GM06990 (cell line): ENCODE measurements at regions not wholly inside any gene's neighbourhood (a gene's known extent, or its start where the extent isn't known, plus 50 kb on each side); places are given as distances from the start of the nearest gene placed in this dataset.
"Not testable (repeated sequence)": the region's sequence is repeated elsewhere in the genome, so short reads cannot be mapped to it uniquely, and the experiment has no call there.

Experiments
- DNase-seq: peaks from one replicate; pipeline ENCODE4 v3.0.0-alpha.2; 2011; ENCODE audit not compliant: insufficient read length; ENCODE audit errors: extremely low read depth
- H3K27me3 ChIP-seq: replicated peaks from 2 replicates; pipeline ENCODE4 v1.6.0; 2011; ENCODE audit warnings: low read length; ENCODE audit not compliant: control insufficient read depth, insufficient read depth
- H3K36me3 ChIP-seq: 2 replicates; pipeline ENCODE4 v1.5.1; 2011; ENCODE audit warnings: low read length; ENCODE audit not compliant: control insufficient read depth, insufficient read depth
- H3K4me3 ChIP-seq: replicated peaks from 2 replicates; pipeline ENCODE4 v1.5.1; 2011; ENCODE audit warnings: low read depth, mild to moderate bottlenecking, control low read depth, low read length
- TF ChIP-seq, protein P1 (sequence below): IDR thresholded peaks from 2 replicates; pipeline ENCODE4 v1.5.1; 2011; ENCODE audit warnings: low read length, control low read depth, mild to moderate bottlenecking, inconsistent platforms; ENCODE audit not compliant: insufficient read depth, poor library complexity, severe bottlenecking

DNA sequence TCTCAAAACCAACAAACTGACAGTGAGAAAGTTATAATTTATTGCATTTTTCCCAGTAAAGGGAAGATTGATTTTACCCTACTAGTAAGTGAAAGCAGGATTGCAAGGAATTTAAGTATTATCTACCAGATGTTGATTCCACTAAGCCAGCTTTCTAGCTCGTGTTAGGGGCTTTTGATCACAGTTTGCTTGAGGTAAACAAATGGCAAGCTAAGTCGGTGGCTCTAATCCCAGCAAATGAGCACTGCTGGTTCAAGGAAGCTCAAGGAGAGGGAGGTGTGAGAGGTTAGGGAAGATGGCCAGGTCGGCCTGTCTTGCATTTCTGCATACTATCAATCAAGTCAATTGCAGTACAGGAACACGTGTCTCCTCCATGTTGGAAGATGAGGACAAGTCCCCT, 448.7 kb upstream of the POM121L12 start:
- TF ChIP-seq, protein P1, sequence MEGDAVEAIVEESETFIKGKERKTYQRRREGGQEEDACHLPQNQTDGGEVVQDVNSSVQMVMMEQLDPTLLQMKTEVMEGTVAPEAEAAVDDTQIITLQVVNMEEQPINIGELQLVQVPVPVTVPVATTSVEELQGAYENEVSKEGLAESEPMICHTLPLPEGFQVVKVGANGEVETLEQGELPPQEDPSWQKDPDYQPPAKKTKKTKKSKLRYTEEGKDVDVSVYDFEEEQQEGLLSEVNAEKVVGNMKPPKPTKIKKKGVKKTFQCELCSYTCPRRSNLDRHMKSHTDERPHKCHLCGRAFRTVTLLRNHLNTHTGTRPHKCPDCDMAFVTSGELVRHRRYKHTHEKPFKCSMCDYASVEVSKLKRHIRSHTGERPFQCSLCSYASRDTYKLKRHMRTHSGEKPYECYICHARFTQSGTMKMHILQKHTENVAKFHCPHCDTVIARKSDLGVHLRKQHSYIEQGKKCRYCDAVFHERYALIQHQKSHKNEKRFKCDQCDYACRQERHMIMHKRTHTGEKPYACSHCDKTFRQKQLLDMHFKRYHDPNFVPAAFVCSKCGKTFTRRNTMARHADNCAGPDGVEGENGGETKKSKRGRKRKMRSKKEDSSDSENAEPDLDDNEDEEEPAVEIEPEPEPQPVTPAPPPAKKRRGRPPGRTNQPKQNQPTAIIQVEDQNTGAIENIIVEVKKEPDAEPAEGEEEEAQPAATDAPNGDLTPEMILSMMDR: no peak
- DNase-seq: no peak
- no peaks in the 10 kb centered on the region for H3K36me3 ChIP-seq
- H3K27me3 ChIP-seq: no peaks in the 10 kb centered on the region
- no peak overlapping the region for H3K4me3 ChIP-seq

DNA sequence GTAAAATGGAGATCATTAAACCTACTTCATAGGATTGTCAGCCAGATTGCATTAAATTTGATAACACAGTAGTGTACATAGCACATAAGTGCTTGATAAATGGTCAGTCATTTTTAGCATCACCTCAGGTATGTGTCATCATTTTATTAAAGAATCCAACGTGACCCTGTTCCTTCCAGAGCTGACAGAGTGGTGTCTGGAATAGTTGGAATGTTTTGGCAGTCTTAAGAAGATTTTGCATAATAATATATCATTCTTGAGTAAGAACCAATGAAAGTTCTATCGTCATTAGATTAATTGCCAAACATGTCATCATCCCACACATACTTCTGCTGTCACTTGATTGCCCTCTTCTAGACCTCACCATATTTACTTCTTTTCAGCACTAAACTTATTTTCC, 451.4 kb upstream of the POM121L12 start:
- no peak for DNase-seq
- H3K36me3 ChIP-seq: no peaks in the 10 kb centered on the region
- TF ChIP-seq, protein P1: no peak

DNA sequence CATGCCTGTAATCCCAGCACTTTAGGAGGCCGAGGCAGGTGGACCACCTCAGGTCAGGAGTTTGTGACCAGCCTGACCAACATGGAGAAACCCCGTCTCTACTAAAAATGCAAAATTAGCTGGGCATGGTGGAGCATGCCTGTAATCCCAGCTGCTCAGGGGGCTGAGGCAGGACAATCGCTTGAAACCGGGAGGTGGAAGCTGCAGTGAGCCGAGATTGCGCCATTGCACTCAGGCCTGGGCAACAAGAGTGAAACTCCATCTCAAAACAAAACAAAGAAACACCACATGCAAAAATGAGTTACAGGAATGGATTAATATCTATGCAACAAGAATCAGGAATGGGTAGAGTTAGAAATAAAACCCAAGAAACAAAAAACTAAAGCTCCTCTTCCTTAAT, 462.3 kb upstream of the POM121L12 start:
- not testable (repeated sequence) for DNase-seq, H3K27me3 ChIP-seq

More for the DNA sequence above, 451.4 kb upstream of the POM121L12 start:
- Histone ChIP-seq H3K4me3 (no peak overlapping the region), H3K27me3 (no peaks in the 10 kb centered on the region)

GRCh38 chr7:52571026-52571425, 464.4 kb upstream of the POM121L12 start:
- TF ChIP-seq, protein P1: no peak
- Histone ChIP-seq H3K4me3 (no peak overlapping the region), H3K36me3 (no peaks in the 10 kb centered on the region), H3K27me3 (no peaks in the 10 kb centered on the region)
- DNase-seq: no peak

More for the DNA sequence above, 462.3 kb upstream of the POM121L12 start:
- H3K4me3 ChIP-seq, H3K36me3 ChIP-seq: not testable (repeated sequence)

DNA sequence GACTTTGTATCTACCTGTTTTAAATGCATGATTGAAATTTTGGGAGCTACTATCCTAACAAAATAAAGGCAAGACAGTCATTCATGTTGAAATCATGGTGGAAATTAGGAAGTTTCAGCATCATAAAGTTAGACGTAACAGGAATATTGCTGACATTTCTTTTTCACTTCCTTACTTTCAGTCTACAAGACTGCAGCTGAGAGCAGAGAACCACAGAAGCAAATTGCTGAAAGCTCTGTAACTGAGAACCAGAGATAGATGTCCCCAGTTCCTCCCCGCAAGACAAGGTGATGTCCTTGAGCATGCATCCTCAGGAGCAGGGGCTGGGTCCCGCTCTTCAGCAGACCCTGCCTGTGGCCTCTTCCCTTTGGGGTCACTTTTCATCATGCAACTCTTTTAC, 466.3 kb upstream of the POM121L12 start:
- TF ChIP-seq, protein P1: no peak
- no peaks in the 10 kb centered on the region for H3K36me3 ChIP-seq
- H3K4me3 ChIP-seq: no peak overlapping the region
- no peaks in the 10 kb centered on the region for H3K27me3 ChIP-seq
- DNase-seq: no peak

DNA sequence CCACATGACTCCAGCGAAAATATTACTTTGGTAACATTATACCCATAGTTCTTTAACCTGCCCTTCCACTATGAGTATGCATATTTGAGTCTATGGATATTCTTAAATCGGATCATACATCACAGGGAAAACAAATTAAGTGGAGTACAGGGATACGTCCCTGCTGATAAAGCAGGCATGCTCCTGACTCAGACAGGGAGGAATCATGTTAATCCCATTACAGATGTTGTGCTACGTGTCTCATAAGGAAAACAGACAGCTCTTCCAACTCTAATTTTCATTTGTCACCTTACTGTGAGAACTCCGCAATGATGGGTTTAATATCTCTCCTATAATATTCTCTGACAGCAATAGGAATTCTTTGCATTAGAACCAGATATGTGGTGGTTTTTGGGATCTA, 469.5 kb upstream of the POM121L12 start:
- Histone ChIP-seq H3K27me3 (no peaks in the 10 kb centered on the region), H3K4me3 (no peak overlapping the region), H3K36me3 (no peaks in the 10 kb centered on the region)
- TF ChIP-seq, protein P1: no peak
- DNase-seq: no peak
